K562 (cell line): ENCODE measurements at regions not wholly inside any gene's neighbourhood (a gene's known extent, or its start where the extent isn't known, plus 50 kb on each side); places are given as distances from the start of the nearest gene placed in this dataset.

ENCODE experiments used
- ATAC-seq: fragments of 200-7000 bp; cut with Tn5 transposase; 3 replicates; pipeline ENCODE4 v1.9.1; 2020; ENCODE audit warnings: moderate library complexity
- BruUV-seq: library from RNA; stranded (reverse); fragments of 400-500 nt; replicated peaks from 2 replicates; lab custom pipeline; 2021; lab: Mats Ljungman, UMichigan
- CTCF ChIA-PET: fragments of 300-600 bp; formaldehyde crosslinking; extraction: SDS; loops from one replicate; lab custom pipeline; 2021; ENCODE audit warnings: low intra/inter-chr PET ratio; lab: Yijun Ruan, JAX
- POLR2A ChIA-PET: fragments of 300-600, 350-650 bp; sonication (Branson Sonifier 250); formaldehyde crosslinking; extraction: SDS; loops from one replicate; lab custom pipeline; 2021; ENCODE audit warnings: antibody characterized with exemption, inconsistent platforms; lab: Yijun Ruan, JAX
- DNase-seq, 4 experiments: peaks; one replicate each; pipeline versions ENCODE4 v3.0.0 to v3.0.0-alpha.2; 2011 to 2018; ENCODE audit warnings: low spot score in 3 of 4, mixed read lengths in 3 of 4; ENCODE audit errors: extremely low read depth in 1 of 4
- FAIRE-seq: peaks from 2 replicates; lab custom pipeline; 2011; peaks lifted over from hg19 to GRCh38; lab: Jason Lieb, UNC
- H2AFZ ChIP-seq: 2 replicates; pipeline ENCODE4 v1.6.0; 2011; ENCODE audit warnings: low read depth, low read length, control low read depth, inconsistent platforms
- H3K27ac ChIP-seq: fragments of 200-600 bp; 3 replicates; pipeline ENCODE4 v1.8.0; 2011; ENCODE audit warnings: low read depth, mild to moderate bottlenecking, control low read depth, inconsistent platforms, low read length, moderate library complexity, mixed read lengths; ENCODE audit errors: extremely low read depth
- H3K27me3 ChIP-seq, 2 experiments: fragments of 300-600 bp in 1 of 2; 2 replicates in 1 of 2; 3 replicates in 1 of 2; pipeline versions ENCODE4 v1.6.0 to v1.8.0; 2011; ENCODE audit warnings: inconsistent platforms in 2 of 2, low read length in 2 of 2, mild to moderate bottlenecking in 1 of 2, mixed read lengths in 1 of 2, moderate library complexity in 1 of 2; ENCODE audit not compliant: control insufficient read depth in 2 of 2, insufficient read depth in 2 of 2
- H3K36me3 ChIP-seq: fragments of 300-600 bp; 3 replicates; pipeline ENCODE4 v1.8.0; 2011; ENCODE audit warnings: mild to moderate bottlenecking, low read length, inconsistent platforms; ENCODE audit not compliant: control insufficient read depth, insufficient read depth
- H3K4me1 ChIP-seq, 2 experiments: fragments of 200-600 bp in 1 of 2; replicated peaks in 1 of 2; 2 replicates in 1 of 2; 3 replicates in 1 of 2; pipeline versions ENCODE4 v1.5.1 to v1.8.0; 2011; ENCODE audit warnings: inconsistent platforms in 2 of 2, low read length in 2 of 2, mild to moderate bottlenecking in 1 of 2, mixed read lengths in 1 of 2, moderate library complexity in 1 of 2; ENCODE audit not compliant: control insufficient read depth in 2 of 2, insufficient read depth in 2 of 2
- H3K4me2 ChIP-seq: 2 replicates; pipeline ENCODE4 v1.6.1; 2011; ENCODE audit warnings: low read length, control low read depth, inconsistent platforms, mixed read lengths; ENCODE audit not compliant: insufficient read depth
- H3K4me3 ChIP-seq: fragments of 200-600 bp; sonication (generic), shearing (Covaris generic); 2 replicates; pipeline ENCODE4 v1.5.1; 2016; ENCODE audit warnings: control low read depth, inconsistent platforms
- H3K79me2 ChIP-seq: fragments of 200-600 bp; 3 replicates; pipeline ENCODE4 v1.8.0; 2011; ENCODE audit warnings: low read length, inconsistent platforms; ENCODE audit not compliant: control insufficient read depth, insufficient read depth
- H3K9ac ChIP-seq, 2 experiments: 2 replicates each; pipeline versions ENCODE4 v1.6.0 to v1.6.1; 2011; ENCODE audit warnings: low read depth in 2 of 2, low read length in 2 of 2, control low read depth in 1 of 2, inconsistent platforms in 1 of 2, mild to moderate bottlenecking in 1 of 2, mixed read lengths in 1 of 2; ENCODE audit not compliant: insufficient read depth in 1 of 2
- H3K9me1 ChIP-seq: one replicate; pipeline ENCODE4 v1.6.0; 2011; ENCODE audit warnings: inconsistent platforms, mild to moderate bottlenecking, low read length, moderate library complexity; ENCODE audit not compliant: control insufficient read depth, insufficient read depth
- H3K9me3 ChIP-seq: replicated peaks from 2 replicates; pipeline ENCODE4 v1.5.1; 2011; ENCODE audit warnings: low read depth, low read length, inconsistent platforms; ENCODE audit not compliant: control insufficient read depth, insufficient read depth
- H4K20me1 ChIP-seq: replicated peaks from 2 replicates; pipeline ENCODE4 v1.6.1; 2011; ENCODE audit warnings: low read length, inconsistent platforms, mixed read lengths; ENCODE audit not compliant: control insufficient read depth, insufficient read depth
- ATF2 ChIP-seq: sonication (generic); formaldehyde crosslinking; IDR thresholded peaks from 2 replicates; pipeline ENCODE4 v1.8.1; 2022; ENCODE audit warnings: missing genetic modification reagents
- CBX3 ChIP-seq, 2 experiments: IDR thresholded peaks; 1 replicate in 1 of 2; 2 replicates in 1 of 2; pipeline ENCODE4 v1.6.1; 2012; ENCODE audit warnings: inconsistent platforms in 2 of 2, low read length in 2 of 2, borderline replicate concordance in 1 of 2, control low read depth in 1 of 2
- E2F1 ChIP-seq: sonication (generic); formaldehyde crosslinking; IDR thresholded peaks from 2 replicates; pipeline ENCODE4 v1.8.1; 2023; ENCODE audit warnings: mild to moderate bottlenecking, missing genetic modification reagents, moderate library complexity
- FOXA1 ChIP-seq: fragments of 450-650 bp; IDR thresholded peaks from 2 replicates; pipeline ENCODE4 v1.6.1; 2016; ENCODE audit warnings: mild to moderate bottlenecking, borderline replicate concordance
- GATAD2B ChIP-seq: fragments of 450-650 bp; IDR thresholded peaks from 2 replicates; pipeline ENCODE4 v1.6.1; 2017; ENCODE audit warnings: mild to moderate bottlenecking, borderline replicate concordance
- ID3 ChIP-seq, 2 experiments: fragments of 250-450 bp in 1 of 2; fragments of 450-650 bp in 1 of 2; sonication (Bioruptor Pico) in 1 of 2; IDR thresholded peaks; 2 replicates each; pipeline versions ENCODE4 v1.6.1 to v1.8.0; 2016 to 2021; ENCODE audit warnings: mild to moderate bottlenecking in 2 of 2, moderate library complexity in 2 of 2, missing compliant biosample characterization in 1 of 2, missing genetic modification characterization in 1 of 2
- MTA3 ChIP-seq: fragments of 450-650 bp; formaldehyde crosslinking; IDR thresholded peaks from 2 replicates; pipeline ENCODE4 v1.6.1; 2017; ENCODE audit warnings: mild to moderate bottlenecking, borderline replicate concordance
- POU5F1 ChIP-seq: fragments of 150-350 bp; IDR thresholded peaks from 2 replicates; pipeline ENCODE4 v1.6.1; 2014; ENCODE audit warnings: borderline replicate concordance, low read length, low read depth, mild to moderate bottlenecking; ENCODE audit not compliant: partially characterized antibody
- RBFOX2 ChIP-seq: fragments of 200-400 bp; formaldehyde crosslinking; IDR thresholded peaks from 2 replicates; pipeline ENCODE4 v1.6.1; 2017; ENCODE audit warnings: low read depth, mild to moderate bottlenecking, low read length, moderate library complexity
- RCOR1 ChIP-seq, 2 experiments: IDR thresholded peaks; 2 replicates each; pipeline ENCODE4 v1.6.1; 2012; ENCODE audit warnings: low read depth in 2 of 2, low read length in 2 of 2, borderline replicate concordance in 1 of 2, improper control_type of control experiment in 1 of 2
- RUNX1 ChIP-seq: sonication (generic); IDR thresholded peaks from 2 replicates; pipeline ENCODE4 v1.6.1; 2016; ENCODE audit warnings: antibody characterized with exemption, low read depth
- YBX1 ChIP-seq: fragments of 450-650 bp; IDR thresholded peaks from 2 replicates; pipeline ENCODE4 v1.7.1; 2016; ENCODE audit warnings: mild to moderate bottlenecking
- ZNF140 ChIP-seq: fragments of 250-450 bp; sonication (Bioruptor Pico); IDR thresholded peaks from 2 replicates; pipeline ENCODE4 v1.8.0; 2021; ENCODE audit warnings: moderate library complexity, mild to moderate bottlenecking, inconsistent platforms
- ZNF785 ChIP-seq: fragments of 250-450 bp; sonication (Bioruptor Pico); IDR thresholded peaks from 2 replicates; pipeline ENCODE4 v1.4.0; 2020; ENCODE audit warnings: mild to moderate bottlenecking
- WGBS: fragments of 100-300 bp; shearing (Covaris generic); methylation state at CpG from one replicate; pipeline ENCODE4 v1.1.6; 2016; ENCODE audit warnings: low coverage, mixed read lengths; ENCODE audit not compliant: insufficient coverage; ENCODE audit errors: missing lambda C conversion rate; 5-methylcytosine and 5-hydroxymethylcytosine counted together
- in situ Hi-C: fragments of 300-500 bp; cut with MboI; formaldehyde crosslinking; loops from 4 replicates; pipeline ENCODE4 v1.15.0; 2018; ENCODE audit warnings: inconsistent platforms, mixed read lengths
- intact Hi-C: fragments of 100-400 bp; cut with micrococcal nuclease; formaldehyde crosslinking; loops from 2 replicates; pipeline ENCODE4 v1.14.2; 2022
- TF ChIP-seq, protein P1 (sequence below): sonication (generic); formaldehyde crosslinking; IDR thresholded peaks from 2 replicates; pipeline ENCODE4 v1.8.0; 2022; ENCODE audit warnings: mild to moderate bottlenecking, missing genetic modification reagents
- TF ChIP-seq, protein P2 (sequence below), 2 experiments: fragments of 450-650 bp; IDR thresholded peaks; 2 replicates each; pipeline ENCODE4 v1.6.1; 2016

DNA sequence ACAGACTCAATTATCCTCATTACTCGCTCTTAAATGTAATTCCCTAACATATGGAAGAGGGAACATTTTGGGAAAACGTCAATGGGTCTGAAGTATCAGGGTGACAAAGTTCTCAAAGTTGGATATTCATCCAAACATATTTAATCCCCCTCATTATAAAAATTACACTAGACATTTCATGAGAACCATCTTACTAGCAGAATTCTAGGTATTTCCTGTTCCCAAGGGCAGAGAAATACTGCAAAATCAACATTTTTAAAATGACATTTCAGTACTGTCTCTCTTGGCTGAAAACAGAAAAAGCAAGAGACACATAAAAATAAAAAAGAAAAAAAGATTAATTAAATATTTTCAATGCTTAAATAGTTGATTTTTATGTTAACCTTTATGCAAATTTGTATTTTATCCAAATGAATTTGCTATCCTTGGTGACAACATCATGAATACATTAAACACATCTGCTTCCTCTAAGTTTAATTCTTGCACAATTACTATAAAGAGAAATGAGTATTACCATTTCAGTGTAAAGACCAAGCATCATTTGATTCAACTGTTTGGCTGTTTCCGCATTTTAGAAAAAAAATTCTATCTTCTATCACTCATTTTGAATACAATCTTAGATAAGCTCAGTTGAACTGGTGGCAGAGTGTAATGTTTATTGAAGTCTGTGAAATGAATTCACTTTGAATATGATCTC is 114.8 kb upstream of the COL8A1 start (continued):
- TF ChIP-seq E2F1 (CRISPR knock-in tag) (no peak), CBX3 (IDR thresholded peaks at IDR 0.05; ENCODE audit: borderline replicate concordance in 1 of 2, low read length in 2 of 2) (no peak), YBX1 (no peak), ZNF785 (CRISPR knock-in tag) (no peak), RCOR1 (IDR thresholded peaks at IDR 0.05; ENCODE audit: borderline replicate concordance in 1 of 2, low read depth in 2 of 2, low read length in 2 of 2) (no peak)
- TF ChIP-seq, protein P1, sequence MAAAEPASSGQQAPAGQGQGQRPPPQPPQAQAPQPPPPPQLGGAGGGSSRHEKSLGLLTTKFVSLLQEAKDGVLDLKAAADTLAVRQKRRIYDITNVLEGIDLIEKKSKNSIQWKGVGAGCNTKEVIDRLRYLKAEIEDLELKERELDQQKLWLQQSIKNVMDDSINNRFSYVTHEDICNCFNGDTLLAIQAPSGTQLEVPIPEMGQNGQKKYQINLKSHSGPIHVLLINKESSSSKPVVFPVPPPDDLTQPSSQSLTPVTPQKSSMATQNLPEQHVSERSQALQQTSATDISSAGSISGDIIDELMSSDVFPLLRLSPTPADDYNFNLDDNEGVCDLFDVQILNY, result no peak

DNA sequence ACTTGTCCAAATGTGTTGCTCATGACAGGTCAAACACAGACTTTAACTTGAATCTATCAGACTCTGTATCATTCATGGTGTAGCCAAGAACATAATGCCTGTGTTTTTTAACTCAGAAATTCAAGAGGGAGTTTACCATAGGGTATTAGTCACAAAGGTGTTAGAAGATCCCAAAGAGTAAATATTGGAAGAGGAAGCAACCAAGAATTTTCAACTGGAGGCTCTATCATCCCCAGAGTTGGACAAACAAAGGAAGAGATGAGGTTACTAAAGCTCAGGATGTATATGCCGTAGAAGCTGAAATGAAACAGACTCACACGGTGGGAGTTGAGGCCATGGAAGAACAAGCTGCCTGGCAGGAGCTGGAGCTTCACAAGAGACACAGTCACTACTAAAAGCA is 116.2 kb upstream of the COL8A1 start:
- Histone ChIP-seq H3K4me2 (no peak overlapping the region), H4K20me1 (no peaks in the 10 kb centered on the region), H3K27ac (no peak overlapping the region), H3K36me3 (no peaks in the 10 kb centered on the region), H2AFZ (no peak overlapping the region), H3K4me3 (no peak overlapping the region), H3K27me3 (no peaks in the 10 kb centered on the region), H3K9me3 (no peaks in the 10 kb centered on the region), H3K9ac (no peak overlapping the region), H3K4me1 (no peaks in the 10 kb centered on the region), H3K79me2 (no peaks in the 10 kb centered on the region), H3K9me1 (no peaks in the 10 kb centered on the region)
- POLR2A ChIA-PET, result interaction anchor here (1.1 kb wide), 1 partner anchor 16 kb away, joined by 3 read pairs; no protein-coding TSS in a partner anchor
- 0% methylated on average over 2 of the region's 2 CpGs for WGBS
- in situ Hi-C loops, result no loop called here
- no peak for FAIRE-seq
- no TSS peak for BruUV-seq
- CTCF ChIA-PET, result no interaction called here
- no peak for DNase-seq
- no peak for ATAC-seq
- intact Hi-C loops, result no loop called here
- TF ChIP-seq MTA3 (no peak), ATF2 (CRISPR knock-in tag) (no peak), RUNX1 (no peak), ID3 (CRISPR knock-in tag; IDR thresholded peaks at IDR 0.05) (no peak), ID3 (tag; IDR thresholded peaks at IDR 0.05) (no peak), ZNF140 (no peak), GATAD2B (no peak), RBFOX2 (no peak), FOXA1 (no peak), POU5F1 (no peak)
- TF ChIP-seq, protein P2, sequence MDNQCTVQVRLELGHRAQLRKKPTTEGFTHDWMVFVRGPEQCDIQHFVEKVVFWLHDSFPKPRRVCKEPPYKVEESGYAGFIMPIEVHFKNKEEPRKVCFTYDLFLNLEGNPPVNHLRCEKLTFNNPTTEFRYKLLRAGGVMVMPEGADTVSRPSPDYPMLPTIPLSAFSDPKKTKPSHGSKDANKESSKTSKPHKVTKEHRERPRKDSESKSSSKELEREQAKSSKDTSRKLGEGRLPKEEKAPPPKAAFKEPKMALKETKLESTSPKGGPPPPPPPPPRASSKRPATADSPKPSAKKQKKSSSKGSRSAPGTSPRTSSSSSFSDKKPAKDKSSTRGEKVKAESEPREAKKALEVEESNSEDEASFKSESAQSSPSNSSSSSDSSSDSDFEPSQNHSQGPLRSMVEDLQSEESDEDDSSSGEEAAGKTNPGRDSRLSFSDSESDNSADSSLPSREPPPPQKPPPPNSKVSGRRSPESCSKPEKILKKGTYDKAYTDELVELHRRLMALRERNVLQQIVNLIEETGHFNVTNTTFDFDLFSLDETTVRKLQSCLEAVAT (IDR thresholded peaks at IDR 0.05), result no peak
